Endodermal cell (in vitro differentiated cells): ENCODE measurements at regions not wholly inside any gene's neighbourhood (a gene's known extent, or its start where the extent isn't known, plus 50 kb on each side); places are given as distances from the start of the nearest gene placed in this dataset.

ENCODE experiments used
- DNase-seq: peaks from one replicate; pipeline ENCODE4 v3.0.0-alpha.2; 2017
- H3K27ac ChIP-seq: 2 replicates; pipeline ENCODE4 v1.5.1; 2013; ENCODE audit warnings: mild to moderate bottlenecking, low read depth, low read length, moderate library complexity
- H3K27me3 ChIP-seq: 2 replicates; pipeline ENCODE4 v1.6.1; 2013; ENCODE audit warnings: mild to moderate bottlenecking, low read length, moderate library complexity; ENCODE audit not compliant: insufficient read depth, control insufficient read depth, poor library complexity, severe bottlenecking
- H3K36me3 ChIP-seq: 2 replicates; pipeline ENCODE4 v1.7.0; 2013; ENCODE audit warnings: mild to moderate bottlenecking, low read length, moderate library complexity; ENCODE audit not compliant: control insufficient read depth, insufficient read depth
- H3K4me1 ChIP-seq: one replicate; pipeline ENCODE4 v1.7.0; 2013; ENCODE audit warnings: low read length; ENCODE audit not compliant: control insufficient read depth, insufficient read depth
- H3K4me3 ChIP-seq: 2 replicates; pipeline ENCODE4 v1.5.1; 2013; ENCODE audit warnings: mild to moderate bottlenecking, low read length, moderate library complexity
- H3K9ac ChIP-seq: 2 replicates; pipeline ENCODE4 v1.6.1; 2013; ENCODE audit warnings: mild to moderate bottlenecking, low read length, moderate library complexity; ENCODE audit not compliant: poor library complexity, severe bottlenecking; ENCODE audit errors: extremely low read depth
- H3K9me3 ChIP-seq: 2 replicates; pipeline ENCODE4 v1.6.1; 2013; ENCODE audit warnings: mild to moderate bottlenecking, low read length, moderate library complexity; ENCODE audit not compliant: control insufficient read depth
- H3K27ac Mint-ChIP-seq: 2 replicates; pipeline ENCODE4 v1.8.0; 2020; ENCODE audit warnings: mixed read lengths
- H3K27me3 Mint-ChIP-seq: 2 replicates; pipeline ENCODE4 v1.8.0; 2021; ENCODE audit warnings: mild to moderate bottlenecking, mixed read lengths; ENCODE audit not compliant: insufficient read depth
- H3K36me3 Mint-ChIP-seq: 2 replicates; pipeline ENCODE4 v1.8.0; 2020; ENCODE audit warnings: low read depth, mixed read lengths
- H3K4me1 Mint-ChIP-seq: 2 replicates; pipeline ENCODE4 v1.8.0; 2020; ENCODE audit warnings: mixed read lengths
- H3K4me3 Mint-ChIP-seq: 2 replicates; pipeline ENCODE4 v1.8.0; 2020; ENCODE audit warnings: mild to moderate bottlenecking, moderate library complexity, mixed read lengths
- H3K9me3 Mint-ChIP-seq: 2 replicates; pipeline ENCODE4 v1.8.0; 2020; ENCODE audit warnings: mild to moderate bottlenecking, mixed read lengths
- WGBS, 2 experiments: methylation state at CpG; one replicate each; pipeline versions ENCODE4 v1.1.5 to v1.1.7; 2013; ENCODE audit warnings: missing lambda C conversion rate in 2 of 2, mixed read lengths in 1 of 2; ENCODE audit not compliant: insufficient coverage in 1 of 2, insufficient read length in 1 of 2; 5-methylcytosine and 5-hydroxymethylcytosine counted together
- TF ChIP-seq, protein P1 (sequence below): fragments of 200-600 bp; sonication (generic); conservative IDR thresholded peaks from 2 replicates; pipeline ENCODE4 v1.5.0; 2021; ENCODE audit warnings: antibody characterized with exemption, mild to moderate bottlenecking

DNA sequence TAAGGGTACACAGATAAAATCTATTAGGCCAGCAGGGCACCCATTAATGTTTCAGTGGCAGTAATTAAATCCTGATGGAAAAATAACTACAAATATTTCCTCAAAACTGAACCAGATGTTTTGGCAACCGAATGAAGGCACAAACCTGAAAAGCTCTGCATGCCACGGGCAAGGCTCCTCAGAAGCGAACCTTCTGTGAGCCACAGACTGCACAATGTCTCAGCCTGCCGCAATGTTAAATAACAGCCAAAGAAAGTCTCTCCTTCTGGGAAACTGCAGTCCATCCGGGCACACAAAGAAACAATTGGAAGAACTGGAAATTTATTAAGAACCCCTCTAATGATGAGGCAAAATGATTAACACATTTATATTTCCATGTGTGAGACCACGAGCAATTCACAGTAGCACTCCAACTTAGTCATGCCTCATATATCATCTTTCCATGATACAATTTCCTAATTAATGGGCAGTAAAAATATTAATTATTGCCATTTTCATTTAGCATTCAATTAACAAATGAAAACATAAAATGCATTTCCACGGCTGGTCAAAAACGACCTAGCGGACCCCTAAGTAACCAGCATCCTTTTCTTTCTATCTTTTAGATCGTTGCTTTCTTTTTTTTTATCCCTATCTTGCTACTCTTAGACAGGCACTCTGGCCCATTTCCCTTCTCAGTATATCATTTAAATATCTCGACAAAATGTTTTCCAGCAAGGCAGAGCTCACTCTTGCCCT is 237.5 kb downstream of the EPHA4 start:
- TF ChIP-seq, protein P1, sequence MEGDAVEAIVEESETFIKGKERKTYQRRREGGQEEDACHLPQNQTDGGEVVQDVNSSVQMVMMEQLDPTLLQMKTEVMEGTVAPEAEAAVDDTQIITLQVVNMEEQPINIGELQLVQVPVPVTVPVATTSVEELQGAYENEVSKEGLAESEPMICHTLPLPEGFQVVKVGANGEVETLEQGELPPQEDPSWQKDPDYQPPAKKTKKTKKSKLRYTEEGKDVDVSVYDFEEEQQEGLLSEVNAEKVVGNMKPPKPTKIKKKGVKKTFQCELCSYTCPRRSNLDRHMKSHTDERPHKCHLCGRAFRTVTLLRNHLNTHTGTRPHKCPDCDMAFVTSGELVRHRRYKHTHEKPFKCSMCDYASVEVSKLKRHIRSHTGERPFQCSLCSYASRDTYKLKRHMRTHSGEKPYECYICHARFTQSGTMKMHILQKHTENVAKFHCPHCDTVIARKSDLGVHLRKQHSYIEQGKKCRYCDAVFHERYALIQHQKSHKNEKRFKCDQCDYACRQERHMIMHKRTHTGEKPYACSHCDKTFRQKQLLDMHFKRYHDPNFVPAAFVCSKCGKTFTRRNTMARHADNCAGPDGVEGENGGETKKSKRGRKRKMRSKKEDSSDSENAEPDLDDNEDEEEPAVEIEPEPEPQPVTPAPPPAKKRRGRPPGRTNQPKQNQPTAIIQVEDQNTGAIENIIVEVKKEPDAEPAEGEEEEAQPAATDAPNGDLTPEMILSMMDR, result no peak
- H3K36me3 Mint-ChIP-seq, result no peaks in the 10 kb centered on the region
- H3K9me3 Mint-ChIP-seq, result peaks cover 6% of the 10 kb centered on the region
- no peaks in the 10 kb centered on the region for H3K27me3 Mint-ChIP-seq
- no peak overlapping the region for H3K27ac Mint-ChIP-seq
- no peaks in the 10 kb centered on the region for H3K9me3 ChIP-seq
- H3K36me3 ChIP-seq, result no peaks in the 10 kb centered on the region
- DNase-seq, result no peak
- H3K4me3 ChIP-seq, result no peak overlapping the region
- no peaks in the 10 kb centered on the region for H3K4me1 ChIP-seq
- 88 to 90% methylated on average over 10 to 11 of the region's 11 CpGs for WGBS, 2 experiments
- H3K27ac ChIP-seq, result no peak overlapping the region
- H3K27me3 ChIP-seq, result no peaks in the 10 kb centered on the region
- no peak overlapping the region for H3K9ac ChIP-seq
- no peaks in the 10 kb centered on the region for H3K4me1 Mint-ChIP-seq
- no peak overlapping the region for H3K4me3 Mint-ChIP-seq

DNA sequence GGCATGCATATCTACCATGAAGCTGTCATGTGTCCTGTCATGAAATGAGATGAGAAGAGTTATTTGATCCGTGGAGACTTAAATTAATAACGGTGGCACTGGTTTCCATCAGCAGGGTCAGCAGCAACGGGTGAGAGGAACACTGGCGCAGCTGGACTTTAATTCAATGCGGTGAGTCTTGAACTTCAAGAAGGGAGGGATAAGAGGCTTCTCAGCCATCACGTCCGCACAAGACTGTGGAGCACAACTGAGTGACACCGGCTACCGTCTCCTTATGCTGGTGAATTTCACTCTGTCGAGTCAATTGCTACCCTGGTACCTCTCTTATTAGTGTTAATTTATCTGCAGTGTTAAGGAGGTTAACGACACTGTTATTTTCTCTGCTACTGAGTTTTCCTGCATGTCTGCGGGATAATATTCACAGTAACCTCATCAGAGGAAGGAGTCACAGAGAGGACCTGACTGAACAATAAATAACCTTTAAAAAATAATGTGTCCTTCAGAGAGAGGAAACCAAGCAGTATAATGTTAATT is 236.8 kb downstream of the EPHA4 start:
- no peak for DNase-seq
- Histone ChIP-seq H3K27me3 (no peaks in the 10 kb centered on the region), H3K4me1 (no peaks in the 10 kb centered on the region), H3K9ac (no peak overlapping the region), H3K27ac (no peak overlapping the region), H3K9me3 (no peaks in the 10 kb centered on the region), H3K4me3 (no peak overlapping the region), H3K36me3 (no peaks in the 10 kb centered on the region)
- Mint-ChIP-seq H3K27me3 (no peaks in the 10 kb centered on the region), H3K4me1 (no peaks in the 10 kb centered on the region), H3K36me3 (no peaks in the 10 kb centered on the region), H3K4me3 (no peak overlapping the region), H3K9me3 (peaks cover 6% of the 10 kb centered on the region), H3K27ac (no peak overlapping the region)
- WGBS, 2 experiments, result 89% methylated on average over 11 to 12 of the region's 12 CpGs
- TF ChIP-seq, protein P1, result no peak

DNA sequence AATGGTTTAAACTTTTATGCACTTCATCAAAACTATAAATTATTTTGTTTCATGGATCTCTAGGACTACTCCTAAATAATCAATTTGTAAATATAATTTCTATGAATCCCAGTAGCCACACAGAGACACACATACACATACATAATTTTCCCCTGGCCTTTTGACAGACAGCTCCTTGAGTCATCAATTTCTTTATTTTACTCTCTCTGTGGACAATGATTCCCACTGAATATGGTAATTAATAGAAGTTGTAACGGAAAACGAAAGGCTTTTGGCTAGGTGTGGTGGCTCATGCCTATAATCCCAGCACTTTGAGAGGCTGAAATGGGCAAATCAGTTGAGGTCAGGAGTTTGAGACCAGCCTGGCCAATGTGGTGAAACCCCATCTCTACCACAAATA is 235.1 kb downstream of the EPHA4 start:
- Mint-ChIP-seq H3K27ac (no peak overlapping the region), H3K27me3 (no peaks in the 10 kb centered on the region)
- 98% methylated on average over 2 of the region's 2 CpGs; no CpG with 5 or more reads in 1 of the 2 experiments for WGBS, 2 experiments

More for the DNA sequence above, 235.1 kb downstream of the EPHA4 start:
- no peak for DNase-seq
- peaks cover 6% of the 10 kb centered on the region for H3K9me3 Mint-ChIP-seq
- no peak overlapping the region for H3K9ac ChIP-seq
- H3K9me3 ChIP-seq, result no peaks in the 10 kb centered on the region
- H3K4me3 ChIP-seq, result no peak overlapping the region
- H3K4me1 Mint-ChIP-seq, result no peaks in the 10 kb centered on the region
- no peak overlapping the region for H3K27ac ChIP-seq
- TF ChIP-seq, protein P1, result no peak
- no peak overlapping the region for H3K4me3 Mint-ChIP-seq
- H3K36me3 ChIP-seq, result no peaks in the 10 kb centered on the region
- H3K36me3 Mint-ChIP-seq, result no peaks in the 10 kb centered on the region
- no peaks in the 10 kb centered on the region for H3K27me3 ChIP-seq
- no peaks in the 10 kb centered on the region for H3K4me1 ChIP-seq
